AG20443 (cell line): ENCODE measurements at regions not wholly inside any gene's neighbourhood (a gene's known extent, or its start where the extent isn't known, plus 50 kb on each side); places are given as distances from the start of the nearest gene placed in this dataset.

Source experiments
- DNase-seq: peaks from one replicate; pipeline ENCODE4 v3.0.0; 2012; ENCODE audit warnings: low spot score, mixed read lengths

DNA sequence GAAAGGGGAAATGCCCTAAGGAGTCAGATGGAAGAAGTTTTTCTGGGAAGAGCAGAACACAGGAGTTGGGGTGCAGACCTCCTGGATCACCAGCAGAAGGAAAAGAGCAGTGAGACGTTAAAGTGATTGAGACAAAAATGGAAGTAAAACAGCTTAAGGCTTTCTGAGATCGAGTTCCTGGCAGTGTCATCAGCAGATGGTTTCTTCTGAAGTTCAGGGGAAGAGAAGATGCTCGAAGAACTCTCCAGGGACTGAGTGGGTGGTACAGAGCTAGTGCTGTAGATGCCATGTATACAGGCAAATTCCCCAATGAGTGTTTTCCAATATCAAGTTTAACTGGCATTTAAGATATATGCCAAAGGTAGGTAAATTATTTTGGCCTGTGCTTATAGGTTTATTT lies 272.2 kb upstream of the KLF12 start:
- peak; percentile 17 for DNase-seq

GRCh38 chr13:74398599-74398998 lies 264.4 kb upstream of the KLF12 start:
- DNase-seq: no peak

DNA sequence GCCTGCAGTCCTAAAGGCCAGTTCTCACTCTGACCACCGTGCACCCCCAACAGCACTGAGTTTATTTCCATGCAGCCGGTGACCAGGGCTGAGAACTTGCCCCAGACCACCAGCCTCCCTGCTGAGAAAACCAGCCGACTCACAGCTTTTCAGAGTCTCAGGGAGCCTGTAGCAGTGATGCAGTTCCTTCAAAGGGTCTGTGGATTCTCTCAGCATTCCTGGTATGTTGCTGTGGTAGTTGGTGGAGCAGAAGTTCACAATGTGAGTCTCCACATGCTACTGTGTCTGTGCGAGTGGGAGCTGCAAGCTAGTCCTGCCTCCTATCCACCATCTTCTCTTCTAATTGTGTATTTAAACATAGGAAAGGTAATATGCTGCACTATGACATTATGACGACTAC lies 254.9 kb upstream of the KLF12 start:
- DNase-seq: no peak

GRCh38 chr13:74388626-74389025 lies 254.4 kb upstream of the KLF12 start:
- no peak for DNase-seq

- DNase-seq: no peak
Measured at GRCh38 chr13:74372511-74372910, 238.3 kb upstream of the KLF12 start.

- DNase-seq: no peak
Measured at GRCh38 chr13:74367193-74367592, 233.0 kb upstream of the KLF12 start.

GRCh38 chr13:74361274-74361673 lies 227.1 kb upstream of the KLF12 start:
- no peak for DNase-seq

DNA sequence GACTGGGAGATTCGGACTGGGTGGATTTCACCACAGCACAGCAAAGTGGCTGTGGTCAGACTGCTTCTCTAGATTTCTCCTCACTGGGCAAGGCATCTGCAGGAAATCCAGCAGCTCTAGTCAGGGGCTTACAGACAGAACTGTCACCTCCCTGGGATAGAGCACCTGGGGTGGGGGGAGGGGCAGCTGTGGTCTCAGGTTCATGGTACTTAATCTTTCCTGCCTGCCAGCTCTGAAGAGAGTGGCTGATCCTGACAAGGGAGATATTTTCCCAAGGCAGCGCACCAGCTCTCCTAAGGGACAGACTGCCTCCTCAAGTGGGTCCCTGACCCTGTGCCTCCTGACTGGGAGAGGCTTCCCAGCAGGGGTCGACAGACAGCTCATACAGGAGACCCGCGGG lies 212.8 kb upstream of the KLF12 start:
- no peak for DNase-seq

DNA sequence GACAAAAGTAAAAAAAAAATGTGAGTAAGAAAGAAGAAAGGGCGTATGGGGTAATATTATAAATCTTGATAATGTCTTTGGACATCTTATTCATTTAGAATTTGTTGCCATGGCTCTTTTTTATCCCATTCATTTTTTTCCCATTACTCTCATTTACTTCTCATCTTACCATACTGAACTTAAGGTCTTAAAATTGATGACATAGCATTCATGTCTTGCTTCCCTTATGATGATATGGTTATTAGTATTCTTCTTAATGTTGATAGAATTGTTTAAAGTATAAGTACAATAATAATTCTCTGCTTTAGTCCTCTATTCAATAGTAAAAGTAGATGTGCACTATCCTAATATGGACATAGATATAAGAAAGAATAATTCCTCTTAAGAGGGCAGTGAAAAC lies 204.1 kb upstream of the KLF12 start:
- no peak for DNase-seq

DNA sequence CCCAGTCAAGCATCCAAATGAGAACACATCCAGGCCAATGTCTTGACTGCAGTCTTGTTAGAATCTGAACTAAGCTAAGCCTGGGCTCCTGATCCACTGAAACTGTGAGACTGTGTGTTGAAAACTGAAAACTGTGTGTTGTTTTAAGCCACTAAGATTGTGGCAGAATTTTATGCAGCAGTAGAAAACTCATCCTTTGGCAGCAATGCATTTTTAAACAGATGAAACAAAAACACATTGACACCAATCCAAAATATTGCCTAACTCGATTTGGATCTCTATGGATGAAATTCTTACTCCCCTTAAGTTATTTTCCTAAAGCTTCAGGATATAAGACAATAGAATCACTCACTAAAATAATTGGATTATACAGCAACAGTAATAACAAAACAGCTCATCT lies 202.3 kb upstream of the KLF12 start:
- no peak for DNase-seq

DNA sequence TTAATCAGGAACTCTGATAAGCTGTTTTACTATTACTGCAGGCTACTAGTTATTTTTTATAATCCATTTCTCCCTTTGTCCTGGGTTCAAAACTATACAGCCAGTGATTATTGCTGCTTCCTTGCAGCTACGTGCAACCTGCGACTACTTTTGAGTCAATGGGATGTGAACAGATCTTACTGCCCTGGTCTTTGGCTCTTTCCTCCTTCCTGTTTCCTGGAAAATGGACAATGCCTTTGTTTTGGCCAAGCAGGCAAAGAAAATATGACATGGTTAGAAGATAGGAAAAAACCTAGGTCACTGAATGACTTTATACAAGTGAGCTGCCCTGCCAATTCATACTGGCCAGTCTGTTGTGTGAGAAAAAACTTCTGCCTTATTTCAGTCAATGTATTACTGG lies 201.2 kb upstream of the KLF12 start:
- no peak for DNase-seq

- DNase-seq: no peak
Measured at GRCh38 chr13:74329962-74330361, 195.8 kb upstream of the KLF12 start.

GRCh38 chr13:74325106-74325505 lies 190.9 kb upstream of the KLF12 start:
- DNase-seq: peak; percentile 42

DNA sequence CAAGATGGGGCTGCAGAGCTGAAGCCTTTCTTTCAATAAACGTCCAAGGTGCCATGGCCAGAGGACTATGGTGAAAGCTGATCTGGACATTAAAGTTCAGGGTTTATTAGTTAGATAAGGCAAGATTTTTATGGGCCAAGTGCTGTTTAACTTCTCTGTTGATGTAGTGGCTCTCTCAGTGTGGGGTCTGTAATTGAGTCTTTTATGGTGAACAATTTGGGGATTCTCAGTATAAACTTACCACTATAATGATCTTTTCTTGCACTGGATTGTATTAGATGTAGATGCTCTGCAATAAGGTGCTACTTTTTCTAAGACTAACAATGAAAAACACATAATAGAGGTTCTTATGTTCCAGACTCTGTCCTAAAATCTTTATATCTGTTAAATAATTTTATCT lies 190.1 kb upstream of the KLF12 start:
- no peak for DNase-seq

DNA sequence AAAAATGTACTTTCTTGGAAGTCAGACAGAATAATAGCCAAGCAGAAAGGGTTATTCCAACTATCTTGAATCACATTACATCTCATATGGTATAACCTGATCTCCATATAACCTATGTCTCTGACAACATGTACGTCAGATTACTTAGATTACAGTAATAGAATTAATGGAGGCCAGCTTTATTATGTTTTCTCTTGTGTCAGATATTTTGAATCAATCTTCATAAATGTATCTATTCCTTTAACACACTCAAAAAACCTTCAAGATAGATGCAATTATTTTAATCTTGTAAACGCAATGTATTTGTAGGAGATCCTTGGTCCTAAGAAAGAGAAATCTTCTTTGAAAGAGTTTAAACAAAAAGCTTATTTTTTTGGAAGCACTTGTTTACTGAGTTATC lies 188.4 kb upstream of the KLF12 start:
- no peak for DNase-seq

GRCh38 chr13:74320282-74320681 lies 186.1 kb upstream of the KLF12 start:
- no peak for DNase-seq

DNA sequence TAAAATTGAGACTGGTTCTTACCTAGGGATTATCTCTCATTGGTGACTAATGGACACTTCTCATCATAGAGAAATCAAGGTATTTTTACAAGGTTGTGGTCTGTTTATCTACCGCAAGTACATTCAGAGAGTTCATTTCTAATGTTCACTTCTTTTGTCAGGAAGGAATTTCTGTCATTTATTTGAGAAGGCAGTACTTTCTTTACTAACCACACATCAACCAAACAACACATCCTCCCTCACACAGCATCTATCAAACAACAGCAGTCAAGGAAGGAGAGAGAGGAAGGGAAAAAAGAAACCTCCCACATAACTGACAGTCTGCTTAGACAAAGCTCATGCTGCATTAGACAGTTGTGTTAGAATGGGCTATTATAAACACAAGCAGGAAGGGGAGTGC lies 182.3 kb upstream of the KLF12 start:
- DNase-seq: no peak

DNA sequence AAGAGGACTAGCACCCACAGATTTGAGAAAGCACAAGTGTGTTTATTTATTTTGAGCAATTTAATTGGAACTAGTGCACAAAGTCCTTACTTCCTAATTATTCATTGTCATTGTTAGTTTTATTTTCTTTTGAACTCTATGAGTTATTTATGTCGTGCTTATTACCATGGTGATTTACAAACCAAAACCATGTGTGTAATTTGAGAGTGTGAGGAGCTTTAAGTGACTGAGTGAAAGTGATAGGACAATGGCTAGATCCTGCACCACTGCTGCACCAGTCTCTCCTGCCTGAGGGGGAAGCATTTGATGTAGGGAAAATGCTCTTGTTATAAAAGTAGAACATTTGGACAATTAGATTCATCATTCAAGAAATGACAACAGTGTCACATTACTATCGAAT lies 172.3 kb upstream of the KLF12 start:
- DNase-seq: peak; percentile 19

DNA sequence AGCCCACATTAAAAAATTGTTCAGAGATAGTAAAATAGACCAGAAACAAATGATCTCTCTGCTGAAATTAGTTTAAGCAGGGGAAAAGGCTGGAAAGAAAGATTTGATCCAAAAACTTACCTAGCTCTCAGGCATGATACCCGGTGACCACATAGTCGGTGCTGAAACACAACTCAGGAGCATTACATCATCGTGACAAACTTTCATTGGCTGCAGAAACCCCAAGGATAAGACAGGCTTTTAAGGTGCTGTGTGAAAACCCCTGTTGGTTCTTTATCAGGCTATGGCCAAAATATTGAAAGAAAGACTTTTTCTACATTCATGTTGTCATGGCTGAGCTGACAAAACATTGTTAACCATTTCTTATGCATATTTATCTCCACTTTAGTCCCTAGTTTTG lies 171.7 kb upstream of the KLF12 start:
- no peak for DNase-seq

DNA sequence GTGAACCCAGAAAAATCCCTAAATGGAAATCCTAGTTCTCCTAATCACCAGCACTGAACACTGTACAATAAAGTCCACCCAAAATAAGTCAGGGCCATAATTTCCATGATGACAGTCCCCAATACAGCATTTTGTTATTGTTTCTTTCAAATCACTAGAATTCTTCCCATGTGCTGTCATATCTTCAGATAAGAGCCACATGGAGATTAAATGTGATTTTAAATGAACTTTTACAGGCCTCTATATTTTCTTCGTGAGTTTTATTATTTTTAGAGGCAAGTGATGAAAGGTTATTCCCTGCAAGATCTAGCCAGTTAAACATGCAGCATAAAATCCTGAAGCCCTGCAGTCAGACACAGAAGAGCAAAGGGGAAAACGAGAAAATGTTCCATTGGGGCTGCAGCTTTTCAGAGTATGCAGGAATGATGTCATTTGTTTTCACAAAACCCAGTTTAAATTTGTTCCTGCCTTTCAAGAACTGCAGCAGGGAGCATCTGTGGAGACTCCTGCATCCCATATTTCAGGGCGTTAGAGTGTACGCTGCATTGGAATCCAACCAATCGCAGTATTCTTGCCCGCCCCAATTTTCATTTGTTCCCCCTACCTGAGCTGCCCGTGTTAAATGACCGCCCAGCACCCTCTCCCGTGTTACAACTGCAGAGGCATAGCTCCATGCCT lies 167.2 kb upstream of the KLF12 start:
- peak; percentile 17 for DNase-seq

GRCh38 chr13:74300162-74300561 lies 166.0 kb upstream of the KLF12 start:
- DNase-seq: no peak

DNA sequence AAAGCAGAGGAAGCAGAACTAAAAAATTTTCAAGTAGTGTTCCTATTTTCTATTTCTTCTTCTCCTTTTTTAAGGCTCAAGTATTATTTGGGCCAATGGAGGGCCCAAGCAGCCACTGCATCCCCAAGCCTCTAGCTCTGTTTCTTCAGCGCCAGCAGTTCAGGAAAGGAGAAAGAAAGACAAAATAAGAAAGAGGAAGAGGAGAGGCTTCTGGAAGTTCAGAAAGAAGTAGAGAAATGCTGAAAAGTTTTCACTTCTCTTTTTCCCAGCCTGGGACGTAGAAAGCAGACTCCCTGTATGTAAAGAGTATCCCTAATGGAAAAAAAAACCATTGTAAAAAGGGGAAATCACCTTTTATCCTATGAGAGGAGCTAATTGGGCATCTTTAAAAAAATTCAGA lies 165.5 kb upstream of the KLF12 start:
- no peak for DNase-seq

DNA sequence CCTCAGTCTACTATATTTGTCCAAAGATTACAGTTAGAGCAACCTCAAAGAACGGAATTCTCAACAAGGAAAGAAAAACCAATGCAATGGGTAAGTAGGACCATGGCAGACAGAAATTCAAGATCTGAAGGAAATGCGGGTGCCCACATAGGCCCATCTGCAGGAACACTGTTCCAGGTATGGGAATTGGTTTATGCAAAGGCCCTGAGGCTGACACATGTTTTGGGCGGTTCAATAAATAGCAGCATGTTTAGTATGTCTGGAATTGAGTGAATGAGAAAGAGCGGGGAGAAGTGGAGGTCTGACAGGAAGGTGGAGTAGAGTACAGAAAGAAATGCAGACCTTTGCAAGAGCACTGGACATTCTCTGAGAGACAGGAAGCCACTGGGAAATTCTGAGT lies 164.7 kb upstream of the KLF12 start:
- DNase-seq: no peak

DNA sequence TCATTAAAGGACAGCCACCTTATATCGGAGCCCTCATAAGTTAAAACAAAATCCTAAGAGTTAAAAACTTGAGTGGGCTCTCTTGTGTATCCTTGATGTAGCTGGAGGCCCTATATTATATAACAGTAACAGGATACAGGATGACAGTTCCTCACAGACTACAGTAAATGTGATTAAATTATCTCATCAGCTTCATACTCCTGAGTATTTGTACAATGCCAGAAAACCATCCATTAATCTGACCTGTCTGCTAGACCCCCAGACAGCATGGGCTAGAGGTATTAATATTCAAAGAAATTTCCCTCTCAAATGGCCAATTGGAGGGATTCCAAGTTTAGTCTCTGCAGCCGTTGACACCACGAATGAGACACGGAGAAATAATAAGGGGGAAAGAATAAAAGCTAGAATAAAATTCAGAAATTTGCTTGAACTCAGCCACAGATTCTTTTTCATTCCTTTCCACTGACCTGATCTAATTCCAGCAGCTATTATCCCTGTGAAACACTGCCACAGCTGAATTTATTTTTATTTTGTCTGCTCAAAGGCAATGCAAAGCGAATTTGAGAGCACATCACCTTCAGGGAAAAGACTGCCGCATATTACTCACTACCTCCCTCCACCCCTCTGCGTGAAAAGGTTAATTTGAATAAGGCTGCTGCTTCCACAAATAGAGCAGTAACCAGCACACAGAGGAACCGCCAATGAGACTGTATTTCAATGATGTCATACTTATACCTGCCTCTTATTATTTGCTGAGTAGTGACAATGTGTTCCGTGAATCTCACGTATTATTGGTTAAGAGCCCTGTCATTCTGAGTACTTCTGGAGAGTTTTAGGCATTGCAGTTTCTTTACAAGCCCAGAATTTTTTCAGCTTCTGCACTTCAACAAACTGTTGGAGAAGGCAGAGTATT lies 155.9 kb upstream of the KLF12 start:
- peak; percentile 47 for DNase-seq
